GM12864 (cell line): ENCODE measurements at regions not wholly inside any gene's neighbourhood (a gene's known extent, or its start where the extent isn't known, plus 50 kb on each side); places are given as distances from the start of the nearest gene placed in this dataset.

Experiments used
- DNase-seq: peaks from one replicate; pipeline ENCODE4 v3.0.0-alpha.2; 2011; ENCODE audit warnings: low read depth
- H3K4me3 ChIP-seq: 2 replicates; pipeline ENCODE4 v1.5.1; 2011; ENCODE audit warnings: mild to moderate bottlenecking, low read depth, low read length, control low read depth
- CTCF ChIP-seq: IDR thresholded peaks from 2 replicates; pipeline ENCODE4 v1.5.1; 2011; ENCODE audit warnings: low read depth, mild to moderate bottlenecking, moderate library complexity, low read length, control low read depth, inconsistent platforms; ENCODE audit errors: missing control alignments

GRCh38 chrX:39894683-39895082 is 203.1 kb downstream of the BCOR start:
- H3K4me3 ChIP-seq, result no peak overlapping the region
- TF ChIP-seq CTCF, result no peak
- no peak for DNase-seq

- TF ChIP-seq CTCF, result no peak
- DNase-seq, result no peak
- no peak overlapping the region for H3K4me3 ChIP-seq
These were observed 202.3 kb downstream of the BCOR start for GRCh38 chrX:39895218-39896110.

- H3K4me3 ChIP-seq, result no peak overlapping the region
- no peak for DNase-seq
- TF ChIP-seq CTCF, result no peak
These were observed 200.6 kb downstream of the BCOR start for GRCh38 chrX:39896951-39897740.

GRCh38 chrX:39897741-39898097 is 200.0 kb downstream of the BCOR start:
- no peak overlapping the region for H3K4me3 ChIP-seq
- DNase-seq, result no peak
- no peak for TF ChIP-seq CTCF

GRCh38 chrX:39898147-39898546 is 199.6 kb downstream of the BCOR start:
- H3K4me3 ChIP-seq, result no peak overlapping the region
- DNase-seq, result no peak
- TF ChIP-seq CTCF, result no peak

GRCh38 chrX:39899059-39899458 is 198.7 kb downstream of the BCOR start:
- DNase-seq, result no peak
- H3K4me3 ChIP-seq, result no peak overlapping the region
- no peak for TF ChIP-seq CTCF
